ENCODE measurements at regions not wholly inside any gene's neighbourhood (a gene's known extent, or its start where the extent isn't known, plus 50 kb on each side); places are given as distances from the start of the nearest gene placed in this dataset.

DNA sequence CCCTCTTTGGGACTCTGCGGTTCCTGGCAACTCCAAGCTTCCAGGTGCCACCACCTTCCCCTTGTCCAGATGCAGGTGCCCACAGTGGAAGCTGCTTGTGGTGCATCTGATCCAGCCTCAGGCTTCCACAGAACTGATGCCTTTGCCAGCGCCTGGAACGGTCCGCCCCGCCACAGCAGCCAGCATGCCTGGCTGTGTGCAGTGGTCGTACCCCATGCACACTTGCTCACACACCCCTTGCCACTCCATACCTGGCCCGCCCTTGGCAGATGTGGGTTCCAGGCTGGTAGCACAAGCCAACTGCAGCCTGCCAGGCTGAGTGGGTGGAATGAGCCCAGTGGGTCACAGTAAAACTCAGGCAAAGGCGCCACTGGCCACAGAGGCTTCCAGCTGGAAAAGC, 240.5 kb downstream of the PPP4R3C start:
- TF ChIP-seq EZH2 (IDR thresholded peaks at IDR 0.05; ENCODE audit: insufficient read depth, poor library complexity, severe bottlenecking): no peak
- TF ChIP-seq EZH2phosphoT487 (IDR thresholded peaks at IDR 0.05; ENCODE audit: insufficient read depth, low read depth): no peak

All from GM23248 (cell line).